Right atrium auricular region (tissue), 2 donors: ENCODE measurements at regions not wholly inside any gene's neighbourhood (a gene's known extent, or its start where the extent isn't known, plus 50 kb on each side); places are given as distances from the start of the nearest gene placed in this dataset.
"Not testable (repeated sequence)": the region's sequence is repeated elsewhere in the genome, so short reads cannot be mapped to it uniquely, and the experiment has no call there.

ENCODE experiments used
- DNase-seq: peaks from one replicate; pipeline ENCODE4 v3.0.0-alpha.2; 2019; ENCODE audit warnings: low spot score
- H3K27ac ChIP-seq, 2 donors: fragments of 200-600 bp; sonication (generic); 1 replicate in 1 of 2; 2 replicates in 1 of 2; pipeline ENCODE4 v1.5.1; 2016 to 2019
- H3K27me3 ChIP-seq, 2 donors: fragments of 200-600 bp; sonication (generic); one replicate each; pipeline versions ENCODE4 v1.5.1 to v1.6.0; 2017 to 2019
- H3K36me3 ChIP-seq: fragments of 200-600 bp; sonication (generic); one replicate; pipeline ENCODE4 v1.5.1; 2016
- H3K4me1 ChIP-seq, 2 donors: fragments of 200-600 bp; sonication (generic); one replicate each; pipeline versions ENCODE4 v1.5.1 to v1.6.0; 2017 to 2019
- H3K4me3 ChIP-seq, 2 donors: fragments of 200-600 bp; sonication (generic); 1 replicate in 1 of 2; 2 replicates in 1 of 2; pipeline ENCODE4 v1.5.1; 2017 to 2019; ENCODE audit warnings: mild to moderate bottlenecking in 1 of 2, moderate library complexity in 1 of 2
- H3K9me3 ChIP-seq, 2 donors: fragments of 200-600 bp; sonication (generic); one replicate each; pipeline ENCODE4 v1.5.1; 2019
- TF ChIP-seq, protein P1 (sequence below), 2 donors: fragments of 200-600 bp; sonication (generic); IDR thresholded peaks; one replicate each; pipeline ENCODE4 v1.5.1; 2019; ENCODE audit warnings: antibody characterized with exemption in 2 of 2

DNA sequence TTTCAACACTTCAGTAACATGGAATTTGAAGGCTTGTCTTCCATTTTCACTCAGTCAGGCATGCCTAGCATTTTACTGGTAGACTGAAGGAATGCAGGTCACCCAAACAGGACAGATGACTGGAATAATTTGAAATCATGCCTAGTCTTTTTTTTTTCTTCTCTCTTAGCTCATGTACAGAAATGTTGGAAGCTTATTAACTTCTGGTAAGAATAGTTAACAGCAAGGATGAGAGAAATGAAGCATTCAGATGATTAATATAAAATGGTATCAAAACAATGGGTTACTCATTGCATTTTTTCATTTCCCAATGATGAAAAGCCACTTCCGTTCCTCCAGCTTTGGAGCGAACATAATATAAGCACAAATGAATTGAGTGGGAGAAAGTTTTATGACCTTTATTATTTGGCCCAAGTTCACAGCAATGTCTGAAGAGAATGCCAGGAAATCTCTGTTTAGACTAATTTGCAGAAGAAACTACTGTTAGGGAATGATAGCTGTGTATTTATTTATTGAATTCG, 431.6 kb upstream of the RASGRP1 start:
- Histone ChIP-seq H3K36me3 (no peaks in the 10 kb centered on the region), H3K4me1 (peaks cover 0 to 44% of the 10 kb centered on the region in 2 donors), H3K9me3 (no peaks in the 10 kb centered on the region), H3K27ac (peak overlapping the region in 1 of 2 donors; percentile 23), H3K4me3 (no peak overlapping the region), H3K27me3 (no peaks in the 10 kb centered on the region)
- no peak for DNase-seq
- TF ChIP-seq, protein P1, sequence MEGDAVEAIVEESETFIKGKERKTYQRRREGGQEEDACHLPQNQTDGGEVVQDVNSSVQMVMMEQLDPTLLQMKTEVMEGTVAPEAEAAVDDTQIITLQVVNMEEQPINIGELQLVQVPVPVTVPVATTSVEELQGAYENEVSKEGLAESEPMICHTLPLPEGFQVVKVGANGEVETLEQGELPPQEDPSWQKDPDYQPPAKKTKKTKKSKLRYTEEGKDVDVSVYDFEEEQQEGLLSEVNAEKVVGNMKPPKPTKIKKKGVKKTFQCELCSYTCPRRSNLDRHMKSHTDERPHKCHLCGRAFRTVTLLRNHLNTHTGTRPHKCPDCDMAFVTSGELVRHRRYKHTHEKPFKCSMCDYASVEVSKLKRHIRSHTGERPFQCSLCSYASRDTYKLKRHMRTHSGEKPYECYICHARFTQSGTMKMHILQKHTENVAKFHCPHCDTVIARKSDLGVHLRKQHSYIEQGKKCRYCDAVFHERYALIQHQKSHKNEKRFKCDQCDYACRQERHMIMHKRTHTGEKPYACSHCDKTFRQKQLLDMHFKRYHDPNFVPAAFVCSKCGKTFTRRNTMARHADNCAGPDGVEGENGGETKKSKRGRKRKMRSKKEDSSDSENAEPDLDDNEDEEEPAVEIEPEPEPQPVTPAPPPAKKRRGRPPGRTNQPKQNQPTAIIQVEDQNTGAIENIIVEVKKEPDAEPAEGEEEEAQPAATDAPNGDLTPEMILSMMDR (IDR thresholded peaks at IDR 0.05): no peak

DNA sequence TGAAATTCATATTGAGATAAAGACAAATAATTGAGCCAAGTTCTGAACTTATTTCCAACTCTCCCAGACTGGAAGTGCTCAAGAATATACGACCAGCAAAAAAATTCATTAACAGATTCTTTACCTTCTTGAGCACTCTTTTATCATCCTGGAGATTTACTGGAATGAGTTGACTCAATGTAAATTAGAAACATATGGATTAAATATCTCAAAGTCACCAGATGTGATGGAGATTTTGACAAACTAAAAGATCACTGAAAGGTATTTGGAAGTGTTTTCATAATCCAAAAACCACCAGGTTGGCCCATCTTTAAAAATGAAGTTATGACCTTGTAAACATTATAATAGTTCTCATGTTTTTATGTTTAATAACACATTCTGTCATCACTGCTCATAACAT, 433.2 kb upstream of the RASGRP1 start:
- Histone ChIP-seq H3K36me3 (no peaks in the 10 kb centered on the region), H3K9me3 (no peaks in the 10 kb centered on the region), H3K27ac (no peak overlapping the region), H3K4me1 (peaks cover 0 to 28% of the 10 kb centered on the region in 2 donors), H3K27me3 (no peaks in the 10 kb centered on the region), H3K4me3 (no peak overlapping the region)
- no peak for DNase-seq
- TF ChIP-seq, protein P1 (IDR thresholded peaks at IDR 0.05): no peak

DNA sequence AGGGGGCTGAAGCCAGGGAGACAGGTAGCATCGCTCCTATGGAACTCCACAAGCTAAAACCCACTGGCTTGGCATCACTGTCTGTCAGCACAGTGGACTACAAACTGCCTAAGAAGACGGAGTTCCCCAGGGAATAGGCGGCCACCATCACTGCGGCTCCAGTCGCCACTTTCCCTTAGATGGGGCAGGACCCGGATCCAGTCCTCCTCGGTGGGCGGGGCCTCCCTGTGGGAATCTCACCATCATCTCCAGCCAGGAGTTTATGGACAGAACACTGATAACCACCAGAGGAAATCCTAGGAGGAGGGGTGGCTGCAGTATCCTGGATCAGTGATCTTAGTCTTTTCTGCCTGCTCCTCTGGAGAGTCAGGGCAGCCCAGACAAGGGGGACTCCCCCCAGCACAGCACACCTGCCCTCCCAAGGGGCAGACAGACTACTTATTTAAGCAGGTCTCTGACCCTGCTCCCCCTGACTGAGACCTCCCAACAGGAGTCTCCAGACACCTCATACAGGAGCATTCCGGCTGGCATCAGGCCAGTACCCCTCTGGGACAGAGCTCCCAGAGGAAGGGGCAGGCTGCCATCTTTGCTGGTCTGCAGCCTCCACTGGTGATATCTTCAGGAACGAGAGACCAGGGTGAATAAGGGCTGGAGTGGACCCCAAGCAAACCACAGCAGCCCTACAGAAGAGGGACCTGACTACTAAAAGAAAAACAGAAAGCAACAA, 435.6 kb upstream of the RASGRP1 start:
- TF ChIP-seq, protein P1 (IDR thresholded peaks at IDR 0.05): no peak
- no peak for DNase-seq
- H3K4me3 ChIP-seq: no peak overlapping the region
- H3K27ac ChIP-seq: no peak overlapping the region
- H3K4me1 ChIP-seq: peaks cover 0 to 17% of the 10 kb centered on the region in 2 donors
- no peaks in the 10 kb centered on the region for H3K9me3 ChIP-seq
- H3K36me3 ChIP-seq: no peaks in the 10 kb centered on the region
- no peaks in the 10 kb centered on the region for H3K27me3 ChIP-seq

DNA sequence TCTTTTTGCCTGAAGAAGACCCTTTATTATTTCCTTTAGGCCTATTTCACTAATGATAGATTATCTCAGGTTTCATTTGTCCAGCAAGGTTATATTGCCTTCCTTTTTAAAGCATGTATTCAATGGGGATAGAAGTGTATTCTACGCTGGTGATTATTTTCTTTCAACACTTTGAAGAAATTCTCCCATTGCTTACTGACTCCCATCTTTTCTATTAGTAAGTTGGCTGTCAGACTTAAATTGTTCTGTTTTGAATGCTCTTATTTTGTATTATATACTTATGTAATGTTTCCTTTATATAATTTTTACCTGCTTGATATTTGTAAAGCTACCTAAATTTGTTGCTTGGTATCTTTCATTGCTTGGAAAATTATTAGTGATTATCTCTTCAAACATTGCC, 445.1 kb upstream of the RASGRP1 start:
- H3K27me3 ChIP-seq: no peaks in the 10 kb centered on the region
- peaks cover 0 to 20% of the 10 kb centered on the region in 2 donors for H3K9me3 ChIP-seq
- H3K4me3 ChIP-seq: no peak overlapping the region
- DNase-seq: no peak
- H3K27ac ChIP-seq: no peak overlapping the region
- no peaks in the 10 kb centered on the region for H3K4me1 ChIP-seq
- no peaks in the 10 kb centered on the region for H3K36me3 ChIP-seq
- TF ChIP-seq, protein P1 (IDR thresholded peaks at IDR 0.05): no peak

DNA sequence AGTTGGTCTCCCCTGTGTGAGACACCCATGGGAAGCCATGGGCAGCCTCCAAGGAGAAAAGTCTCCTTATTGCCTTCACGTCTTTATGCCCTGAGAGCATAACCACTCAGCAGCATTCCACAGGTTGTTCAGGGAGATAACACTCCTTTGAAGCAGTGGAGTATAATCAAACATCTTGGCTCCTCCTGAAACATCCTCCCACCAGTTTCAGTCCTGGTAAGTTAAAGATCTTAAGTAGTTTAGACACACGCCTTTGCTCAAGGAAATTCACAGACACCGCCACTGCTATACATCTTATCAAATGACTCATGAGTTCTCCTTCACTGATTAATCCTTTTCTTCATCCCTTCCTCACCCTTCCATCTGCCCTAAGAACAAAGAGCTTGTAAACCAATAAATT, 446.5 kb upstream of the RASGRP1 start:
- not testable (repeated sequence) for H3K36me3 ChIP-seq, H3K4me3 ChIP-seq

DNA sequence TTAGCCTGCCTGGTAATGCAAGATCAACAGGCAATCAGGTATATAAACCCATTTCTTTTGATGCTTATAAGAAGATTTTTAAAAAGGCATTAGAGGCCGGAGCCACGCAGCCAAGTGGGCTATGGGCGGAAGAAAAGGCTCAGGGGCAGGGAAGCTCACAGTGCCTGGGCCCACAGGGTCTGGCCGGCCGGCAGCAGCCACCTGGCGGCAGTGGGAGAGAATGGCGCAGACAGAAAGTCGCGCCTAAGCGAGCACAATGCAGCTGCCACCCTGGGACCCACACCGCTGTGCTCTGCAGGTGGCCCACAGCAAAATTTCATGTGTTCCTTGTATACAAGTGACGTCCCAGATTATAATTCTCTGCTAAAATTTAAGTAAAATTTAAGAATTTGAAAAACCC, 448.6 kb upstream of the RASGRP1 start:
- Histone ChIP-seq H3K4me1 (no peaks in the 10 kb centered on the region), H3K9me3 (peaks cover 0 to 20% of the 10 kb centered on the region in 2 donors), H3K4me3 (no peak overlapping the region), H3K27ac (no peak overlapping the region), H3K36me3 (no peaks in the 10 kb centered on the region), H3K27me3 (no peaks in the 10 kb centered on the region)
- DNase-seq: no peak
- TF ChIP-seq, protein P1 (IDR thresholded peaks at IDR 0.05): no peak

More for the DNA sequence above, 446.5 kb upstream of the RASGRP1 start:
- H3K27ac ChIP-seq, H3K4me1 ChIP-seq, DNase-seq, H3K27me3 ChIP-seq: not testable (repeated sequence)
- peaks cover 0 to 20% of the 10 kb centered on the region in 2 donors for H3K9me3 ChIP-seq
